SK-N-SH (cell line): ENCODE measurements at regions not wholly inside any gene's neighbourhood (a gene's known extent, or its start where the extent isn't known, plus 50 kb on each side); places are given as distances from the start of the nearest gene placed in this dataset.

Source experiments
- CTCF ChIA-PET: fragments of 300-600, 350-600 bp; formaldehyde crosslinking; extraction: SDS; loops from one replicate; lab custom pipeline; 2021; lab: Yijun Ruan, JAX
- POLR2A ChIA-PET: fragments of 350-600 bp; sonication (Branson Sonifier 250); formaldehyde crosslinking; extraction: SDS; loops from one replicate; lab custom pipeline; 2020; ENCODE audit warnings: antibody characterized with exemption, inconsistent platforms; lab: Yijun Ruan, JAX
- DNase-seq: peaks from one replicate; pipeline ENCODE4 v3.0.0; 2012
- H2AFZ ChIP-seq: fragments of 200-600 bp; sonication (generic); 2 replicates; pipeline ENCODE4 v1.8.1; 2016; ENCODE audit warnings: antibody characterized with exemption, mild to moderate bottlenecking, low read depth
- H3F3A ChIP-seq: fragments of 200-600 bp; sonication (generic); replicated peaks from 2 replicates; pipeline ENCODE3; 2016; ENCODE audit warnings: antibody characterized with exemption, mild to moderate bottlenecking; ENCODE audit not compliant: insufficient read depth
- H3K27ac ChIP-seq, 2 experiments: fragments of 200-500 bp in 1 of 2; fragments of 200-600 bp in 1 of 2; sonication (Bioruptor generic) in 1 of 2; sonication (generic), shearing (Covaris generic) in 1 of 2; 2 replicates each; pipeline versions ENCODE4 v1.5.1 to v1.6.1; 2014 to 2016; ENCODE audit warnings: low read depth in 2 of 2, inconsistent platforms in 1 of 2, low read length in 1 of 2, mild to moderate bottlenecking in 1 of 2, mixed read lengths in 1 of 2
- H3K27me3 ChIP-seq: fragments of 200-600 bp; sonication (generic), shearing (Covaris generic); 2 replicates; pipeline ENCODE4 v1.6.1; 2016; ENCODE audit warnings: mixed run types; ENCODE audit not compliant: insufficient read depth
- H3K36me3 ChIP-seq, 2 experiments: fragments of 200-500 bp in 1 of 2; fragments of 200-600 bp in 1 of 2; sonication (Bioruptor generic) in 1 of 2; sonication (generic) in 1 of 2; replicated peaks in 1 of 2; 2 replicates each; pipeline versions ENCODE3 to v1.5.1; 2014 to 2016; ENCODE audit warnings: low read length in 1 of 2, mild to moderate bottlenecking in 1 of 2; ENCODE audit not compliant: insufficient read depth in 2 of 2, control insufficient read depth in 1 of 2
- H3K4me1 ChIP-seq, 2 experiments: fragments of 200-500 bp in 1 of 2; fragments of 200-600 bp in 1 of 2; sonication (Bioruptor generic) in 1 of 2; sonication (generic), shearing (Covaris generic) in 1 of 2; 2 replicates each; pipeline versions ENCODE4 v1.5.1 to v1.6.1; 2014 to 2016; ENCODE audit warnings: low read depth in 1 of 2, low read length in 1 of 2, mixed run types in 1 of 2; ENCODE audit not compliant: insufficient read depth in 2 of 2, control insufficient read depth in 1 of 2
- H3K4me2 ChIP-seq: fragments of 200-600 bp; sonication (generic), shearing (Covaris generic); 2 replicates; pipeline ENCODE4 v1.6.1; 2017; ENCODE audit warnings: mixed run types
- H3K4me3 ChIP-seq, 2 experiments: fragments of 200-500 bp in 1 of 2; fragments of 200-600 bp in 1 of 2; sonication (Bioruptor generic) in 1 of 2; sonication (generic), shearing (Covaris generic) in 1 of 2; 2 replicates each; pipeline versions ENCODE4 v1.5.1 to v1.8.1; 2014 to 2016; ENCODE audit warnings: low read depth in 2 of 2, inconsistent platforms in 1 of 2, low read length in 1 of 2, mild to moderate bottlenecking in 1 of 2, mixed read lengths in 1 of 2, moderate library complexity in 1 of 2
- H3K79me2 ChIP-seq: fragments of 200-600 bp; sonication (generic); 2 replicates; pipeline ENCODE4 v1.8.1; 2017; ENCODE audit warnings: mild to moderate bottlenecking; ENCODE audit not compliant: insufficient read depth
- H3K9ac ChIP-seq: fragments of 200-600 bp; sonication (generic); 2 replicates; pipeline ENCODE4 v1.6.1; 2017; ENCODE audit warnings: mixed run types
- H3K9me2 ChIP-seq: fragments of 200-600 bp; sonication (generic); 2 replicates; pipeline ENCODE4 v1.6.1; 2017; ENCODE audit warnings: mixed run types
- H3K9me3 ChIP-seq: fragments of 200-600 bp; sonication (generic); 2 replicates; pipeline ENCODE4 v1.6.1; 2017; ENCODE audit warnings: mixed run types, mild to moderate bottlenecking, moderate library complexity
- H4K20me1 ChIP-seq: fragments of 200-600 bp; sonication (generic); 2 replicates; pipeline ENCODE4 v1.6.1; 2017; ENCODE audit warnings: mild to moderate bottlenecking, mixed run types; ENCODE audit not compliant: insufficient read depth
- FOXJ3 ChIP-seq: sonication (generic); formaldehyde crosslinking; IDR thresholded peaks from 2 replicates; pipeline ENCODE4 v1.5.1; 2020; ENCODE audit warnings: mild to moderate bottlenecking, missing genetic modification reagents
- FOXM1 ChIP-seq: IDR thresholded peaks from 2 replicates; pipeline ENCODE4 v1.4.0; 2012; ENCODE audit warnings: low read depth, mild to moderate bottlenecking
- GABPA ChIP-seq: IDR thresholded peaks from 2 replicates; pipeline ENCODE4 v1.4.0; 2012; ENCODE audit warnings: low read depth, mild to moderate bottlenecking
- NFIC ChIP-seq: IDR thresholded peaks from 2 replicates; pipeline ENCODE4 v1.4.0; 2012; ENCODE audit warnings: borderline replicate concordance
- NRF1 ChIP-seq: IDR thresholded peaks from 2 replicates; pipeline ENCODE4 v1.6.1; 2012; ENCODE audit warnings: low read depth, mild to moderate bottlenecking, low read length
- PBX3 ChIP-seq: IDR thresholded peaks from 2 replicates; pipeline ENCODE4; 2012
- RAD21 ChIP-seq: IDR thresholded peaks from 2 replicates; pipeline ENCODE4 v1.6.1; 2012; ENCODE audit warnings: mild to moderate bottlenecking, low read length
- RFX5 ChIP-seq: IDR thresholded peaks from 2 replicates; pipeline ENCODE4 v1.6.1; 2012; ENCODE audit warnings: mild to moderate bottlenecking, improper control_type of control experiment, low read length
- SMC3 ChIP-seq: IDR thresholded peaks from 2 replicates; pipeline ENCODE4 v1.6.1; 2012; ENCODE audit warnings: low read depth, low read length, improper control_type of control experiment
- TCF12 ChIP-seq: IDR thresholded peaks from 2 replicates; pipeline ENCODE4 v1.4.0; 2012
- TEAD4 ChIP-seq: IDR thresholded peaks from 2 replicates; pipeline ENCODE4 v1.4.0; 2012; ENCODE audit warnings: mild to moderate bottlenecking, borderline replicate concordance; ENCODE audit not compliant: insufficient read depth
- USF2 ChIP-seq: fragments of 150-350 bp; IDR thresholded peaks from 2 replicates; pipeline ENCODE4 v1.6.1; 2017; ENCODE audit warnings: antibody characterized with exemption, low read length, low read depth, borderline replicate concordance
- WGBS: methylation state at CpG from one replicate; pipeline ENCODE4 v1.1.6; 2017; ENCODE audit warnings: low lambda C conversion rate; 5-methylcytosine and 5-hydroxymethylcytosine counted together
- TF ChIP-seq, protein P1 (sequence below): IDR thresholded peaks from 2 replicates; pipeline ENCODE4 v1.6.1; 2012; ENCODE audit warnings: mild to moderate bottlenecking, low read depth, low read length, moderate library complexity
- TF ChIP-seq, protein P2 (sequence below): IDR thresholded peaks from 2 replicates; pipeline ENCODE4 v1.4.0; 2012; ENCODE audit warnings: low read depth, borderline replicate concordance

- Histone ChIP-seq H3K9me2 (no peaks in the 10 kb centered on the region), H3F3A (no peaks in the 10 kb centered on the region), H4K20me1 (no peaks in the 10 kb centered on the region), H2AFZ (no peak overlapping the region), H3K9me3 (no peaks in the 10 kb centered on the region), H3K36me3 (no peaks in the 10 kb centered on the region), H3K27me3 (no peaks in the 10 kb centered on the region), H3K27ac (no peak overlapping the region), H3K79me2 (no peaks in the 10 kb centered on the region), H3K9ac (no peak overlapping the region), H3K4me1 (no peaks in the 10 kb centered on the region), H3K4me3 (no peak overlapping the region), H3K4me2 (no peak overlapping the region)
- TF ChIP-seq NRF1 (no peak), GABPA (no peak), NFIC (no peak), TEAD4 (no peak)
- DNase-seq, result no peak
- 43% methylated on average over 2 of the region's 2 CpGs for WGBS
- POLR2A ChIA-PET, result no interaction called here
- CTCF ChIA-PET, result no interaction called here
Observed at GRCh38 chr4:104592183-104592582, 97.5 kb upstream of the CXXC4 start.

- Histone ChIP-seq H3K4me2 (no peak overlapping the region), H3K9ac (no peak overlapping the region), H3K79me2 (no peaks in the 10 kb centered on the region), H3K27me3 (no peaks in the 10 kb centered on the region), H3K4me1 (no peaks in the 10 kb centered on the region), H3K4me3 (no peak overlapping the region), H2AFZ (no peak overlapping the region), H3F3A (no peaks in the 10 kb centered on the region), H3K36me3 (no peaks in the 10 kb centered on the region), H4K20me1 (no peaks in the 10 kb centered on the region), H3K9me2 (no peaks in the 10 kb centered on the region), H3K9me3 (no peaks in the 10 kb centered on the region), H3K27ac (no peak overlapping the region)
- DNase-seq, result no peak
- POLR2A ChIA-PET, result no interaction called here
- TF ChIP-seq RAD21 (no peak), PBX3 (no peak), FOXJ3 (no peak), RFX5 (no peak), SMC3 (no peak), USF2 (no peak), FOXM1 (no peak), TCF12 (no peak)
- TF ChIP-seq, protein P1, sequence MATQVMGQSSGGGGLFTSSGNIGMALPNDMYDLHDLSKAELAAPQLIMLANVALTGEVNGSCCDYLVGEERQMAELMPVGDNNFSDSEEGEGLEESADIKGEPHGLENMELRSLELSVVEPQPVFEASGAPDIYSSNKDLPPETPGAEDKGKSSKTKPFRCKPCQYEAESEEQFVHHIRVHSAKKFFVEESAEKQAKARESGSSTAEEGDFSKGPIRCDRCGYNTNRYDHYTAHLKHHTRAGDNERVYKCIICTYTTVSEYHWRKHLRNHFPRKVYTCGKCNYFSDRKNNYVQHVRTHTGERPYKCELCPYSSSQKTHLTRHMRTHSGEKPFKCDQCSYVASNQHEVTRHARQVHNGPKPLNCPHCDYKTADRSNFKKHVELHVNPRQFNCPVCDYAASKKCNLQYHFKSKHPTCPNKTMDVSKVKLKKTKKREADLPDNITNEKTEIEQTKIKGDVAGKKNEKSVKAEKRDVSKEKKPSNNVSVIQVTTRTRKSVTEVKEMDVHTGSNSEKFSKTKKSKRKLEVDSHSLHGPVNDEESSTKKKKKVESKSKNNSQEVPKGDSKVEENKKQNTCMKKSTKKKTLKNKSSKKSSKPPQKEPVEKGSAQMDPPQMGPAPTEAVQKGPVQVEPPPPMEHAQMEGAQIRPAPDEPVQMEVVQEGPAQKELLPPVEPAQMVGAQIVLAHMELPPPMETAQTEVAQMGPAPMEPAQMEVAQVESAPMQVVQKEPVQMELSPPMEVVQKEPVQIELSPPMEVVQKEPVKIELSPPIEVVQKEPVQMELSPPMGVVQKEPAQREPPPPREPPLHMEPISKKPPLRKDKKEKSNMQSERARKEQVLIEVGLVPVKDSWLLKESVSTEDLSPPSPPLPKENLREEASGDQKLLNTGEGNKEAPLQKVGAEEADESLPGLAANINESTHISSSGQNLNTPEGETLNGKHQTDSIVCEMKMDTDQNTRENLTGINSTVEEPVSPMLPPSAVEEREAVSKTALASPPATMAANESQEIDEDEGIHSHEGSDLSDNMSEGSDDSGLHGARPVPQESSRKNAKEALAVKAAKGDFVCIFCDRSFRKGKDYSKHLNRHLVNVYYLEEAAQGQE, result no peak
- TF ChIP-seq, protein P2, sequence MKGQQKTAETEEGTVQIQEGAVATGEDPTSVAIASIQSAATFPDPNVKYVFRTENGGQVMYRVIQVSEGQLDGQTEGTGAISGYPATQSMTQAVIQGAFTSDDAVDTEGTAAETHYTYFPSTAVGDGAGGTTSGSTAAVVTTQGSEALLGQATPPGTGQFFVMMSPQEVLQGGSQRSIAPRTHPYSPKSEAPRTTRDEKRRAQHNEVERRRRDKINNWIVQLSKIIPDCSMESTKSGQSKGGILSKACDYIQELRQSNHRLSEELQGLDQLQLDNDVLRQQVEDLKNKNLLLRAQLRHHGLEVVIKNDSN, result no peak
- CTCF ChIA-PET, result interaction anchor here (1.9 kb wide), 1 partner anchor 268 kb away, joined by 4 read pairs; no protein-coding TSS in a partner anchor
- 65% methylated on average over 7 of the region's 7 CpGs for WGBS
Observed at GRCh38 chr4:104593019-104593418, 98.3 kb upstream of the CXXC4 start.
